Fibroblast of lung (primary cell): ENCODE measurements at regions not wholly inside any gene's neighbourhood (a gene's known extent, or its start where the extent isn't known, plus 50 kb on each side); places are given as distances from the start of the nearest gene placed in this dataset.
A peak's percentile ranks its signal among the peaks of the same experiment; 100 is the strongest.
"Not testable (repeated sequence)": the region's sequence is repeated elsewhere in the genome, so short reads cannot be mapped to it uniquely, and the experiment has no call there.

Source experiments
- DNase-seq, 2 donors: peaks; one replicate each; pipeline versions ENCODE4 v3.0.0 to v3.0.0-alpha.2; 2010; ENCODE audit warnings: low read depth in 2 of 2
- H2AFZ ChIP-seq: 2 replicates; pipeline ENCODE4 v1.5.1; 2012; ENCODE audit warnings: low read length, control low read depth, inconsistent platforms
- H3K27ac ChIP-seq: 2 replicates; pipeline ENCODE4 v1.5.1; 2011; ENCODE audit warnings: low read length, control low read depth; ENCODE audit not compliant: insufficient read depth
- H3K27me3 ChIP-seq: 2 replicates; pipeline ENCODE4 v1.5.1; 2011; ENCODE audit warnings: mild to moderate bottlenecking, low read length; ENCODE audit not compliant: control insufficient read depth, insufficient read depth
- H3K36me3 ChIP-seq: 2 replicates; pipeline ENCODE4 v1.5.1; 2011; ENCODE audit warnings: low read length; ENCODE audit not compliant: control insufficient read depth, insufficient read depth
- H3K4me1 ChIP-seq: 2 replicates; pipeline ENCODE4 v1.5.1; 2011; ENCODE audit warnings: low read length; ENCODE audit not compliant: control insufficient read depth, insufficient read depth; ENCODE audit errors: extremely low read depth
- H3K4me2 ChIP-seq: 2 replicates; pipeline ENCODE4 v1.5.1; 2011; ENCODE audit warnings: low read length, control low read depth; ENCODE audit not compliant: insufficient read depth; ENCODE audit errors: extremely low read depth
- H3K4me3 ChIP-seq, 4 experiments: fragments of 200-600 bp in 1 of 4; sonication (generic) in 1 of 4; replicated peaks in 1 of 4; 2 replicates each; pipeline ENCODE4 v1.5.1; 2011 to 2016; ENCODE audit warnings: low read length in 4 of 4, low read depth in 3 of 4, mild to moderate bottlenecking in 3 of 4, control low read depth in 2 of 4, inconsistent platforms in 1 of 4, mixed read lengths in 1 of 4; ENCODE audit not compliant: insufficient read depth in 1 of 4; ENCODE audit errors: control extremely low read depth in 1 of 4
- H3K79me2 ChIP-seq: 2 replicates; pipeline ENCODE4 v1.5.1; 2012; ENCODE audit warnings: mild to moderate bottlenecking, low read length, inconsistent platforms; ENCODE audit not compliant: control insufficient read depth, insufficient read depth
- H3K9ac ChIP-seq: 2 replicates; pipeline ENCODE4 v1.5.1; 2011; ENCODE audit warnings: mild to moderate bottlenecking, low read length, control low read depth; ENCODE audit not compliant: insufficient read depth
- H3K9me3 ChIP-seq: 2 replicates; pipeline ENCODE4 v1.5.1; 2012; ENCODE audit warnings: low read depth, low read length; ENCODE audit not compliant: control insufficient read depth, insufficient read depth
- H4K20me1 ChIP-seq: 2 replicates; pipeline ENCODE4 v1.5.1; 2011; ENCODE audit warnings: low read length; ENCODE audit not compliant: control insufficient read depth, insufficient read depth; ENCODE audit errors: extremely low read depth
- EZH2 ChIP-seq: IDR thresholded peaks from 2 replicates; pipeline ENCODE4 v1.5.1; 2012; ENCODE audit warnings: low read length, control low read depth, mild to moderate bottlenecking; ENCODE audit errors: missing control alignments
- TF ChIP-seq, protein P1 (sequence below), 2 donors: IDR thresholded peaks in 1 of 2; conservative IDR thresholded peaks in 1 of 2; 1 replicate in 1 of 2; 2 replicates in 1 of 2; pipeline ENCODE4 v1.5.1; 2011 to 2012; ENCODE audit warnings: low read length in 2 of 2, control low read depth in 1 of 2, inconsistent platforms in 1 of 2, low read depth in 1 of 2, mild to moderate bottlenecking in 1 of 2

GRCh38 chr6:97508646-97509045 lies 225.6 kb upstream of the MMS22L start:
- H3K9ac ChIP-seq: no peak overlapping the region
- no peak overlapping the region for H3K4me3 ChIP-seq
- H3K79me2 ChIP-seq: no peaks in the 10 kb centered on the region
- no peak overlapping the region for H3K27ac ChIP-seq
- no peaks in the 10 kb centered on the region for H3K4me1 ChIP-seq
- H3K9me3 ChIP-seq: no peaks in the 10 kb centered on the region
- H4K20me1 ChIP-seq: no peaks in the 10 kb centered on the region
- H2AFZ ChIP-seq: no peak overlapping the region
- no peak for DNase-seq
- no peaks in the 10 kb centered on the region for H3K27me3 ChIP-seq
- H3K36me3 ChIP-seq: no peaks in the 10 kb centered on the region
- no peak overlapping the region for H3K4me2 ChIP-seq
- TF ChIP-seq EZH2: no peak
- TF ChIP-seq, protein P1, sequence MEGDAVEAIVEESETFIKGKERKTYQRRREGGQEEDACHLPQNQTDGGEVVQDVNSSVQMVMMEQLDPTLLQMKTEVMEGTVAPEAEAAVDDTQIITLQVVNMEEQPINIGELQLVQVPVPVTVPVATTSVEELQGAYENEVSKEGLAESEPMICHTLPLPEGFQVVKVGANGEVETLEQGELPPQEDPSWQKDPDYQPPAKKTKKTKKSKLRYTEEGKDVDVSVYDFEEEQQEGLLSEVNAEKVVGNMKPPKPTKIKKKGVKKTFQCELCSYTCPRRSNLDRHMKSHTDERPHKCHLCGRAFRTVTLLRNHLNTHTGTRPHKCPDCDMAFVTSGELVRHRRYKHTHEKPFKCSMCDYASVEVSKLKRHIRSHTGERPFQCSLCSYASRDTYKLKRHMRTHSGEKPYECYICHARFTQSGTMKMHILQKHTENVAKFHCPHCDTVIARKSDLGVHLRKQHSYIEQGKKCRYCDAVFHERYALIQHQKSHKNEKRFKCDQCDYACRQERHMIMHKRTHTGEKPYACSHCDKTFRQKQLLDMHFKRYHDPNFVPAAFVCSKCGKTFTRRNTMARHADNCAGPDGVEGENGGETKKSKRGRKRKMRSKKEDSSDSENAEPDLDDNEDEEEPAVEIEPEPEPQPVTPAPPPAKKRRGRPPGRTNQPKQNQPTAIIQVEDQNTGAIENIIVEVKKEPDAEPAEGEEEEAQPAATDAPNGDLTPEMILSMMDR (conservative IDR thresholded peaks at IDR 0.05 in 1 of 2, IDR thresholded peaks at IDR 0.05 in 1 of 2; ENCODE audit: low read depth in 1 of 2, low read length in 2 of 2): no peak

DNA sequence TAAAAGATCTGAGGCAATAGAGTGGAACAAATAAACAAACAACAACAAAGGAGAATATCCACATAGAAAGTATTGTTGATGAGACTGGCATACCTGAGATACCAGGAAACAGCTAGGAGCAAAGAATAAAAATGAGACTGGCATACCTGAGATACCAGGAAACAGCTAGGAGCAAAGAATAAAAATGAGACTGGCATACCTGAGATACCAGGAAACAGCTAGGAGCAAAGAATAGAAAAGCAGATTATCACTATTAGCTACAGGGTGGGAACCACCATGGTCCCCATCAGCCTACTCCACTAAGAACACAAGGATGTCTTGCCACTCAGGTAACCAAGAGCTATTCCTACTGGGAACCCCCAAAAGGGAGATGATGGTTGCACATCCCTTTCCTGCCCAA lies 230.2 kb upstream of the MMS22L start:
- not testable (repeated sequence) for H3K27ac ChIP-seq, H3K9me3 ChIP-seq, H3K4me1 ChIP-seq, H3K36me3 ChIP-seq, DNase-seq, H3K79me2 ChIP-seq, H3K27me3 ChIP-seq, H3K4me2 ChIP-seq, H2AFZ ChIP-seq, H3K4me3 ChIP-seq, H3K9ac ChIP-seq, H4K20me1 ChIP-seq

DNA sequence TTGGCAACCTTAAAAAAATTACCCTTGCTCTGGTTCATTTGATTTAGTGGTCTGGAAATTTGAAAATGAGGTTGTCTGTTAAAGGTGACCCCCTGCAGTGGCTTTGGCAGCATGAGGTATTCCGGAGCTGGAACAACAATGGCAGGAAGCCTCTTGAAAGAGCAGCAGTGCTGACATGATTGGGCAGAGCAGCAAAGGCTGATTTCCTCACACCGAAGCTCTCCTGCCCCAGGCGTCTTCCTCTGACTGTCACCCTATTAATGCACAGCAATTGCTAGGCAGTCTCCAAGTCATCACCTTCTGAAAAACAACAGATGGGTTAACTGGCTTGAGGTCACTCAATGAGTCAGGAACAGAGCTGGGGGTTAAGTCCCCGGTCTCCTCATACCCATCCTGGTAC lies 241.8 kb upstream of the MMS22L start:
- no peaks in the 10 kb centered on the region for H4K20me1 ChIP-seq
- no peak overlapping the region for H3K4me2 ChIP-seq
- H3K4me3 ChIP-seq: no peak overlapping the region
- H3K9ac ChIP-seq: no peak overlapping the region
- no peaks in the 10 kb centered on the region for H3K36me3 ChIP-seq
- no peaks in the 10 kb centered on the region for H3K79me2 ChIP-seq
- no peaks in the 10 kb centered on the region for H3K4me1 ChIP-seq
- no peaks in the 10 kb centered on the region for H3K9me3 ChIP-seq
- no peaks in the 10 kb centered on the region for H3K27me3 ChIP-seq
- H3K27ac ChIP-seq: no peak overlapping the region
- peak in 1 of 2 donors; percentile 8 for DNase-seq
- H2AFZ ChIP-seq: no peak overlapping the region
- TF ChIP-seq, protein P1 (conservative IDR thresholded peaks at IDR 0.05 in 1 of 2, IDR thresholded peaks at IDR 0.05 in 1 of 2; ENCODE audit: low read depth in 1 of 2, low read length in 2 of 2): no peak
- TF ChIP-seq EZH2: no peak
